GM23248 (cell line): ENCODE measurements at regions not wholly inside any gene's neighbourhood (a gene's known extent, or its start where the extent isn't known, plus 50 kb on each side); places are given as distances from the start of the nearest gene placed in this dataset.

ENCODE experiments used
- EZH2 ChIP-seq: fragments of 200-600 bp; sonication (generic); IDR thresholded peaks from 2 replicates; pipeline ENCODE4 v1.6.1; 2018; ENCODE audit warnings: antibody characterized with exemption, mild to moderate bottlenecking; ENCODE audit not compliant: insufficient read depth, poor library complexity, severe bottlenecking
- EZH2phosphoT487 ChIP-seq: fragments of 200-600 bp; sonication (generic); IDR thresholded peaks from 2 replicates; pipeline ENCODE4 v1.6.1; 2018; ENCODE audit warnings: antibody characterized with exemption, moderate library complexity, mild to moderate bottlenecking, low read depth; ENCODE audit not compliant: insufficient read depth

DNA sequence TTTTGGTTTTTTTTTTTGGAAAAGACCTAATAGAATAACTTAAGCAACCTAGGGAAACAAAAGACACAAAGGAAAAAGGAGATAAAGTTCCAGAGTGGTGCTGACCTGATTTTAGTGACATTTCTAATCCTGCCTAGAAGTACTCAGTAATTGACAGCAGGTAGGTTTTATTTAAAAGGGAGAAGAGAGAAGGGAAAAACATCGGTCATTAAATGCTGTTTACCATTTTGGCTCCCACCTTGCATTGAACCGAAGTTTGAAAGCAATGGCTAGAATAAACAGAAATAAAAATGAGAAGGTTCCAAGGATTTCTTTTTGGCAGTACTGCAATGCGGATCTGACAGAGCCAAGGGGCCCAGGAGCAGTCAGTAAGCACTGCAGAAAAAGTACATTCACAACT is 115.8 kb upstream of the MAOA start:
- TF ChIP-seq EZH2 = no peak
- TF ChIP-seq EZH2phosphoT487 = no peak
